ENCODE measurements at regions not wholly inside any gene's neighbourhood (a gene's known extent, or its start where the extent isn't known, plus 50 kb on each side); places are given as distances from the start of the nearest gene placed in this dataset.

DNA sequence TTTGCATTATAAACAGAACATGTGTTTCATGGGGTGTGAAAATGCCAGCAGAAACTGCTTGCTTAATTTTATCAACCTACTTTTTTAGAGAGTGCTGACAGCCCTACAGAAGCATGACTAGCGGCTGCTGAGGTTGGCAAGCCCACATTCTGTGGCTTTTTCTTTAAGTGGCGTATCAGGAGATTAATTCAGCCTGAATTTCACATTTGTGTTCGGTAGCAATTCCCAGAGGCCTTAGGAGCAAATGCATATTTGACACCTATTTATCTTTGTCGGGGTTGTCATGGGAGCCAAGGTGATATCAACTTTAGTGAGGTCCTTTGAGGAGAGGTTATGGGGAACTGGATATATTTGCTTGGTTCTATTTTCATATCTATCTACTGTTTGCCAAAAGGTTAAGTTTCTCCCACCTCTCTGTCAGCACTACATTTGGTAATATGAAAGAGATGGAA is 140.9 kb downstream of the KCNJ2 start:
- whole genome bisulfite sequencing, 2 experiments (ENCODE audit: extremely low coverage in 1 of 2, insufficient coverage in 1 of 2, insufficient read length in 1 of 2, insufficient replicate concordance in 2 of 2, low coverage in 1 of 2, low lambda C conversion rate in 2 of 2, missing lambda C conversion rate in 1 of 2): 95% methylated on average over 4 of the region's 4 CpGs; no CpG with 5 or more reads in 1 of the 2 experiments
- Histone ChIP-seq H3K23ac (ENCODE audit: insufficient read length) (no peak overlapping the region), H3K14ac (ENCODE audit: insufficient read length) (no peak overlapping the region), H3K79me1 (ENCODE audit: low read depth, low read length) (no peaks in the 10 kb centered on the region), H3K27me3 (replicated peaks in 1 of 4; ENCODE audit: control insufficient read depth in 3 of 4, extremely low read depth in 1 of 4, insufficient read depth in 3 of 4, low read length in 3 of 4) (no peaks in the 10 kb centered on the region), H3K4me3 (ENCODE audit: extremely low read depth in 1 of 4, insufficient read depth in 2 of 4, low read depth in 3 of 4, low read length in 4 of 4) (no peak overlapping the region), H4K91ac (replicated peaks; ENCODE audit: insufficient read length, low read length) (no peak overlapping the region), H3K23me2 (ENCODE audit: low read depth, low read length) (no peaks in the 10 kb centered on the region), H2BK5ac (ENCODE audit: low read depth, low read length) (no peak overlapping the region), H3K9ac (replicated peaks in 1 of 4; ENCODE audit: extremely low read depth in 1 of 4, low read depth in 3 of 4, low read length in 3 of 4) (no peak overlapping the region), H3K27ac (ENCODE audit: low read depth, low read length) (no peak overlapping the region), H3K36me3 (ENCODE audit: control insufficient read depth in 2 of 4, insufficient read depth in 4 of 4, low read length in 3 of 4) (no peaks in the 10 kb centered on the region), H3K18ac (ENCODE audit: extremely low read depth, low read length) (no peak overlapping the region), H4K5ac (ENCODE audit: insufficient read length, low read depth, low read length) (no peak overlapping the region), H3K4me2 (ENCODE audit: insufficient read depth in 1 of 2, low read depth in 2 of 2, low read length in 2 of 2) (no peak overlapping the region), H3K56ac (replicated peaks; ENCODE audit: insufficient read length, low read depth, low read length) (no peak overlapping the region), H2BK120ac (replicated peaks; ENCODE audit: low read depth, low read length) (no peak overlapping the region), H3K9me3 (ENCODE audit: insufficient read depth in 2 of 2, low read depth in 1 of 2, low read length in 1 of 2) (no peaks in the 10 kb centered on the region), H2BK20ac (ENCODE audit: low read length) (no peak overlapping the region), H3K4me1 (replicated peaks in 1 of 4; ENCODE audit: control insufficient read depth in 3 of 4, insufficient read depth in 4 of 4, low read length in 3 of 4) (no peaks in the 10 kb centered on the region), H2BK12ac (ENCODE audit: low read depth, low read length) (no peak overlapping the region), H2BK15ac (ENCODE audit: low read length) (no peak overlapping the region), H2AFZ (ENCODE audit: low read length) (no peak overlapping the region), H2AK5ac (ENCODE audit: low read depth, low read length) (no peak overlapping the region), H4K20me1 (replicated peaks in 1 of 2; ENCODE audit: control insufficient read depth in 1 of 2, insufficient read depth in 2 of 2, low read length in 2 of 2) (no peaks in the 10 kb centered on the region), H3K4ac (replicated peaks; ENCODE audit: insufficient read length, low read depth, low read length) (no peak overlapping the region), H4K8ac (ENCODE audit: extremely low read depth, insufficient read depth, low read length) (no peak overlapping the region), H3K79me2 (ENCODE audit: control insufficient read depth in 1 of 2, insufficient read depth in 2 of 2, low read length in 2 of 2) (no peaks in the 10 kb centered on the region)
- CTCF ChIA-PET (ENCODE audit: partially characterized antibody): no interaction called here
- no peak for DNase-seq (ENCODE audit: low read depth in 1 of 2, low spot score in 2 of 2)
- POLR2A ChIA-PET (ENCODE audit: partially characterized antibody): no interaction called here
- FAIRE-seq: no peak
- TF ChIP-seq POLR2AphosphoS5 (IDR thresholded peaks at IDR 0.05; ENCODE audit: low read depth, low read length): no peak
